Activated CD8-positive, alpha-beta memory T cell treated with anti-CD3 and anti-CD28 coated beads for 4 hours (primary cell): ENCODE measurements at regions not wholly inside any gene's neighbourhood (a gene's known extent, or its start where the extent isn't known, plus 50 kb on each side); places are given as distances from the start of the nearest gene placed in this dataset.

Experiments used
- DNase-seq, 2 donors: peaks; one replicate each; pipeline ENCODE4 v3.0.0-alpha.2; 2020; ENCODE audit warnings: low read depth in 2 of 2

- no peak for DNase-seq
Observed at GRCh38 chr21:38956856-38957571, 151.3 kb downstream of the ETS2 start.

DNA sequence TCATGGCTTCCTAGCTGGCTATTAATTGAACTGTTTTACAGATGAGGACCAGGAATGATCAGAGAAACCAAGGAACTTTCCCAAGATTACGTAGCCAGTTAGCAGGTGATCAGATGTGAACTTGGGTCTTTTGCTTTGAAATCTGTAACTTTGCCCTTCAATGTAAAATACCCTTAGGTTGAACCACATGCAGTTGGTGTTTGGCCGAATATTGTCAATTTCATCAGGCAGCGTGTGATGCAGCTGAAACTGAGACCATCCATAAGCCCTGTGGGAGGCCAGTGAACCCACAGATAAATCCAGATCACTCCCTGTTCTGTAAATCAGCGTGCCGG is 150.8 kb downstream of the ETS2 start:
- no peak for DNase-seq

DNA sequence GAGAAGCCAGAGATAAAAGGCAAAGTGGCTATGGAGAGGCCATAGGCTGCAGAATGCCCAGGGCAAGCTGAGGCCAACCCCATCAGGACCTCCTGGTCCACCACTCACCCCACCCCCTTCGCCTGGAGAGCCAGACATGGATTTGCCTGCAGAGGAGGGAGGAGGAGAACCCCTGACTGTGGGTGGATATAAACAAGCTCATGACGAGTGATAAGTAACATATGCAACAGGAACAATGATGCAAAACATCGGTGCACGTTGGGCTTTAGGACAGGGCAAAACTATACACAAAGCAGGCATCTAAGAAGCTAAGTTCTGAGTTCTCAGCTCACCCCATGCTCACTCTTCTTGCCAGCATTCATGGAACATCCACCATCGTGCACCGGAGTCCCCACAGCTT is 150.3 kb downstream of the ETS2 start:
- DNase-seq, result no peak

GRCh38 chr21:38955495-38955894 is 149.8 kb downstream of the ETS2 start:
- DNase-seq, result no peak

DNA sequence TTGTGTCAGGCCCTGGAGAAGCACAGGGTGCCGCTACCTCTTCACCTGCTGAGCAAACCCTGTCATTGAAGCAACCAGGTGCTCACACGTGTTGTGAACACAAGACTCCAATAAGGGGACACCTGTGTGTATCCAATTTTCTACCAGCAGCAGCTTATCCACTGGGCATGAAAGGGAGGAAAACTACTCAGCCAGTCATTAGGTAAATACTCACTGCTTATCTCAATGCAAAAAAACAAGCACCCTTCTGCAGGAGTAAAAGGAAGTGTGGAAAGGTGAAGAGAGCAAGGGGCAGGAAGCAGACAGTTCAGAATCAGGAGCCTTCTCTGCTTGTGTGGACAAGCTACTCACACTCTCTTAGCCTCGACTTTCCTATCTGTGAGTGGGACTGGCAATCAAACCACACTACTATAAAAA is 148.9 kb downstream of the ETS2 start:
- no peak for DNase-seq

GRCh38 chr21:38953516-38953915 is 147.8 kb downstream of the ETS2 start:
- DNase-seq, result no peak

GRCh38 chr21:38952890-38953289 is 147.2 kb downstream of the ETS2 start:
- no peak for DNase-seq

GRCh38 chr21:38951095-38951730 is 145.5 kb downstream of the ETS2 start:
- no peak for DNase-seq

- no peak for DNase-seq
Observed at GRCh38 chr21:38950435-38951094, 144.8 kb downstream of the ETS2 start.

DNA sequence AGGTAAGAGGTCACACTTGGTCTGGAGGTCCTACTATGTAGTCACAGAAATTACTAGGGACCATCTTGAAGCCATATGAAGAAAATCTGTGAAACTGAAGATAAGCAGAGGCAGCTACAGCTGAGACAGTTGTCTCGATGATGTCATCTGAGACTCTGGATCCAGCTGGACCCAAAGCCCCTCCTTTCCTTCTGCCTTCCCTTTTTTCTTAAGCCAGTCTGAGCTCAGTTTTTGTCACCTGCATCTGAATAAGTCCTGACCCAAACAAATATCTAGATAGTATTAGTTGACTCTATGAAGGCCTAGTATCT is 143.3 kb downstream of the ETS2 start:
- no peak for DNase-seq

DNA sequence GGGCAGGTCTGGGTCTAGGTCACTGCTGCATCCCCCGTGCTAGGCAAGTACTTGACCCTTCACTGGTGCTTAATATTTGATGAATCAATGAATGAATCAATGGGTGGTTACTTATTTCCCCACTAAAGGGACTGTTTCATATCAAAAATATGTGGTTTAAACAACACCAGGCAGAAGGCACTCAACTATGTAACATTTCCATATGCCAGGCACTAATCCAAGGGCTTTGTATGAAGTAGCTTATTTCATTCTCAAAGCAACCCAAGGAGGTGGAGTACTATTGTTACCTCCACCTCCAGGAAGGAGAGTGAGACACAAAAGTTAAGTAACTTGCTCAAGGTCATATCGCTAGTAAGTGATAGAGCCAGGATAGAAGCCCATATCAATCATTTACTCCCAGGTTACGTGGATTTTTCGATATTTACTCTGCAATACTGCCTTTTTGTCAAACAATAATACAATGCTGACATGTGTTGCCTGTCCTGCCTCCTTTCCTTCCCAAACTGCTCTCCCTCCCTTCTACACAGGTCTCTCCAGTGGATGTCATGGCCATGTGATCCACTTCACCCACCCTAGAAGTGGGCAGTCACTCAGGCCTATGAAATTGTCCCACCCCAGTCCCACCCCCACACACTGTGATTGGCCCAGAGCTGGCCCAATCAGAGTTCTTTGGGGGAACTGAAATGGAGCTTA is 142.8 kb downstream of the ETS2 start:
- DNase-seq, result no peak

DNA sequence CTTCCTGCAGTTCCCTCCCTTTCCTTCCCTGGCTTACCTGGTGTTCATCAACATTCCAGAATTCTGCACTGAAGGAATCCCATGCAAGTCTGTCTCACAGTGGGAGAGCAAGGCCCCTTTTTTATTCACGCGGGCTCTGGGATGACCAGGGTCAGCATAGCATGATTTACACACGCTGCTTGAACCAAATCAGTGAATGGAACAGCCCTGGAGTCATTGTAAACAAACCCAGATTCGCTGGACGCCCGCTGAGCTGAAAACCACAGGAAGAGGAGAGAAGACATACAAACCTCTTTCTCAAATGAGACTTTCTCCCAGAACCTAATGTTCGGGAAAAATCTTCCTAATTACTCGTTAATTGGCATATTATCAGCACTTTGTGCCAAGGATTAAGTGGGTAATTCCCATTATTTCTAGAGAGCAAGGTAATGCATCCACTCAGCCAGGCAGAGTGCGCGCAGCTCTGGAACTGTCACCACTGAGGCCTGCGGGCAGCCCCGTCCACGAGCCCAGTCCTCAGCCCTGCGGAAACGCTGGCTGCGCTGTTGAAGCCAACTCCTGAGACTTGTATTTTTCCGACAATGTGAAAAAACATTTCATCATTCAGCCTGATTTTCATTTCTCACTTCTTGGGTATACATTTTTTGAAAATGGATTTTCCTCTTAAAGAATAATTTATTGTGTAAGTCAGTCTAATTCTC is 140.0 kb downstream of the ETS2 start:
- DNase-seq, result no peak

DNA sequence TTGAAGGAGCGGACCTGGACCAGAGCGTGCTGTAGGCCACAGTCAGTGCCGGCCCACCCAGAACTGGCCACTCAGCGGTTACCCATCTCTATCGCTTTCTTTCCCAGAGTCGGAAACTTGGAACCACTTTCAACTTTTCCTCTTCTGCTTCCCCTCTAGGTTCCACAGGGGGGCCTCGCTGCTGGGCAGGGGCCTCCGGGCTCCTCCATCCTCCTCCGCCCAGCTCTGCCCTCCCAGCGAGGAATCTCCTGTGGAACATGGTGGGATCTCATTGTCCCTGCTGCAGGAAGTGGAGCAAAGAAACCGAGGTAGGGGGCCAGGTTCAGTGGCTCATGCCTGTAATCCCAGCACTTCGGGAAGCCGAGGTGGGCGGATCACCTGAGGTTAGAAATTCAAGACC is 139.2 kb downstream of the ETS2 start:
- no peak for DNase-seq

DNA sequence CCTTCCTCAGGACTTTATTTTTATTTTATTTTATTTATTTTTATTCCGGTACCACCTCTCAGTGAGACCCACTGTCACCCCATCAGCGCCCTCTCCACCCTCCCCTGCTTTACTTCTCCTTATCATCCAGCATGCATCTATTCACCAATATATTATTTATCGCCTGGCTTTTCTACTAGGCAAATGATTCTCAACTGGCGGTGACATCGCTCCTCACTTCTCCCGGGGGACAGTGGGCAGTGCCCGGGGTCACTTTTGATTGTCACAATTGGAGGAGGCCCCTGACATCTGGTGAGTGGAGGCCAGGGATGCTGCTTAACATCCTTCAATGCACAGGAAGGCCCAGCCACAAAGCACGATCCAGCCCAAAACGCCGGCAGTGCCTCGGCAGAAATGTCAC is 138.7 kb downstream of the ETS2 start:
- DNase-seq, result no peak

DNA sequence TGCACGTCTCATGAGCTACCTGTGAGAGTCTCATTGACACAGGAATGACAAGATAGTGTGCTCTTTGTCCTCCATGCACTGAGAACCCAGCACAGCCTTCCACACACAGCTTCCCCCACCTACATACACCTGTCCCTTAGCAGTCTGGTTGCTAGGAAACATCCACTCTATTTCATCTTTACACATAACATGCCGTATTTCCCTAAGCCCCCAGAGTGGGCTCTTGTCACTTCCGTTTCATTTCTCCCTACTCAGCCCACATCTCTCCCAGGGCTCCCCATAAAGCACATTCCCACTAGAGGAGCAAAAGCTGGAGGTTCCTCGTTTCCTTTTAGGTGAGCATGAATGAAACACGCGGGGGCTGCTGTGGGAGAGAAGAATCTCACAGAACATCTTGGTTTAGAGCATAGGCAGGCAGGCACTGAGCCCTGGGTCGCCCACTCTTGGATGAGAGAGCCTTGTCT is 137.1 kb downstream of the ETS2 start:
- DNase-seq, result no peak

DNA sequence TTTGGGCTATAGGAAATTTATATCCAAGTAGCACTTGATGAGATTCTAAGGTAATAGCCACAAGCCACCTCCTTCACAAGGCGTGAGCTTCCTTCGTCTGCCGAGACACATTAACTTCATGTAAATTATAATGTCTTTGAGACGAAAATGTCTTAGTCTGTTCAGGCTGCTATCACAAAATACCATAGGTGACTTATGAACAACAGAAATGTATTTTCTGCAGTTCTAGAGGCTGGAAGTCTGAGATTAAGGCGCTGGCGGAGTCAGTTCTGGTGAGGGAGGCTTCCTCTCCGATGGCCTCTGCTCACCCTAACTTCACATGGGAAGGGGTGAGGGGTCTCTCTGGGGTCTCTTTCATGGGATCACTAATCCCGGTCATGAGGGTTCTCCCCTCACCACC is 133.0 kb downstream of the ETS2 start:
- no peak for DNase-seq

GRCh38 chr21:38938343-38938742 is 132.6 kb downstream of the ETS2 start:
- DNase-seq, result no peak

DNA sequence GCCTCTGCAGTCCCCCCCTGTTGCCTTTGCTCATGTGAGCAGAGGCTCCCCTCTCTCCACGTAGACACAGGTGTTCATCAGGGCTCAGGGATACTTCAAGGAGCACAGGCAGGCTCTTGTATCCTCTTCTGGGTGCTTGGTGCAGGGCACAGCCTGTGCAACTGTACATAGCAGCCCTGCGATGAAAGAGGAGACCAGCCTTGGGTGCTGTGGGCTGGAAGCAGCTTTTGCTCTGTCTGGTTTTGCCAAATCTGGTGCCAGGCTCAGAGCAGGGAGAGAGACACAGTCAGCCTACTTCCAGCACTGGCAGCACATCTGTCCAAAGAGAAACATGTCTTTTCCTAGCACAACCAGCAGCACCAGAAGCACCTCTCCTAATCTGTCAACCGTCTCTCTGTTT is 132.1 kb downstream of the ETS2 start:
- no peak for DNase-seq

DNA sequence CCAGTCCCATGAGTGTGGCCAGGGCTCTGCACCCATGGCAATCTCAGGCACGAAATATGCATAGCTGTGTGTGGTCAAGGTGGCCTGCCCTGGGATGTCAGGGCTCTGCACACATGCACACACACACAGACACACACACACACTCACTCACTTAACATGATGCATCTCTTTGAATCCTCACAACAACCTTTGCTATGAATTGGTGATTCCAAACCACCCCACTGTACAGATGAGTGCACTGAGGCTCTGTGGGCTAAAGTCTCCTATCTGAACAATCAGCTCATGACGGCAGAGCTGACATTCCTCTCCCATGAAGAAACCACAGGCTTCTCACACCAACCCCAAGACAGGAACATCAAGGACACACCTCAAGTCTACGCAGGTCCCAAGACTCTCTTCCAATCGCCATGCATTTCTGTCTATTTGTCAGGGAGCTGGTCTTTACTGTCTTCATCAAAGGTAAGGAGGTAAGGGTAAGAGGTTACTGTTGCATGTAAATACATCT is 131.6 kb downstream of the ETS2 start:
- no peak for DNase-seq

GRCh38 chr21:38936240-38936639 is 130.5 kb downstream of the ETS2 start:
- DNase-seq, result no peak

DNA sequence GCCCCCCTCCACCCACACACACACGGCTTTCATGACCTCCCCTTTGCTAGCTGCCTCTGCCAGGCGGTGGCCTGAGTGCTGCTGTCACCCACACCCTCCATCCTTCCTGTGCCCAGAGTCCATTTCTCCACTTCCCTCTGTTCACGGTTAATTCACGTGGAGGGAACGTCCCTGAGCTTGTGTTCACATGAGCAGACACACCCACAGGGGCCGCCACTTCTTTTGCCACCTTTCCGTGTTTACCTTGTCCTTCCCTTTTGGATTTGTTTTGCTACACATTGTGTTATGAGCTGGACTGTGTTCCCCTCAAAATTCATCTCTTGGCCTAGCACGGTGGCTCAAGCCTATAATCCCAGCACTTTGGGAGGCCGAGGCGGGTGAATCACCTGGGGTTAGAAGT is 128.0 kb downstream of the ETS2 start:
- DNase-seq, result no peak

DNA sequence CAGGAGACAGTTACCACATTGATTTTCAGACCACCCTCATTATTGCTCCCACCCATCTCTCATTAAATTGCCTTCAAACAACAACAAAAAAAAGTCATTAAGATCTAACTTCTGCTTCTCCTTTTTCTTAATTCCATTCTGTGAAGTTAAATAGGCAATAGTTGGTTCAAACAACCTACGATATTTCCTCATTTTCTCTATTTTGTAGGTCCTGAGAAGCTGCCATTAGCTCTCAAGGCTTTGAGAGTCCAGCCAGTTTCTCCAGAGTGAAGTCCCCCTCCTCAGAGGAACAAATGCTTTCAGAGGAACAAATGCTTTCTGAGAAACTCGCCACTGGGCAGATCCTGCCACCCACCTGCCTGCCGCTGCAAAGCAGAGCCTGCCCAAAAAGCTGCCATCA is 125.6 kb downstream of the ETS2 start:
- no peak for DNase-seq
